ENCODE measurements at regions not wholly inside any gene's neighbourhood (a gene's known extent, or its start where the extent isn't known, plus 50 kb on each side); places are given as distances from the start of the nearest gene placed in this dataset.

GRCh38 chr6:134600671-134601070, 282.8 kb upstream of the SGK1 start:
- intact Hi-C loops (cut with micrococcal nuclease) = no loop called here
- no peaks in the 10 kb centered on the region for H3K36me3 ChIP-seq (ENCODE audit: control insufficient read depth in 2 of 2, extremely low read depth in 1 of 2, insufficient read depth in 2 of 2, low read length in 2 of 2)
- H3K27ac ChIP-seq (ENCODE audit: insufficient read depth, low read depth, low read length) = no peak overlapping the region
- H4K20me1 ChIP-seq (replicated peaks; ENCODE audit: control insufficient read depth, extremely low read depth, insufficient read depth, low read length) = no peaks in the 10 kb centered on the region
- no peak overlapping the region for H3K4me3 ChIP-seq (replicated peaks in 1 of 3; ENCODE audit: insufficient read depth in 1 of 3, low read depth in 1 of 3, low read length in 3 of 3)
- H3K27me3 ChIP-seq (ENCODE audit: control insufficient read depth in 2 of 2, insufficient read depth in 2 of 2, low read length in 2 of 2) = no peaks in the 10 kb centered on the region
- H3K4me1 ChIP-seq (ENCODE audit: control insufficient read depth, extremely low read depth, insufficient read depth, low read length) = no peaks in the 10 kb centered on the region
- dilution Hi-C loops (cut with MboI; ENCODE audit: extremely low pct_ligation_motif_present, low sequenced_read_pairs) = no loop called here
- FAIRE-seq = no peak
- no peak overlapping the region for H3K4me2 ChIP-seq (ENCODE audit: insufficient read depth, low read length)
- POLR2A ChIA-PET = no interaction called here
- H3K79me2 ChIP-seq (ENCODE audit: control insufficient read depth, insufficient read depth, low read length) = no peaks in the 10 kb centered on the region
- CTCF ChIA-PET = interaction anchor here (1.2 kb wide), 1 partner anchor 10 kb away, joined by 3 read pairs; no protein-coding TSS in a partner anchor
- H3K9me3 ChIP-seq (replicated peaks; ENCODE audit: control insufficient read depth, insufficient read depth, low read length) = no peaks in the 10 kb centered on the region
- no TSS peak for BruUV-seq (replicated peaks)
- H3K9ac ChIP-seq (replicated peaks; ENCODE audit: extremely low read depth, insufficient read depth, low read length) = no peak overlapping the region
- H2AFZ ChIP-seq (ENCODE audit: low read depth, low read length) = no peak overlapping the region
- H3K9me1 ChIP-seq (replicated peaks; ENCODE audit: control insufficient read depth, extremely low read depth, insufficient read depth, low read length) = no peaks in the 10 kb centered on the region
- TF ChIP-seq POLR2AphosphoS5 (IDR thresholded peaks at IDR 0.05; ENCODE audit: insufficient read depth, low read depth, low read length) (no peak), EZH2 (IDR thresholded peaks at IDR 0.05; ENCODE audit: borderline replicate concordance, low read depth, low read length, severe bottlenecking) (no peak), GATA2 (IDR thresholded peaks at IDR 0.05; ENCODE audit: insufficient read depth, insufficient read length, low read depth, low read length) (no peak), MYC (IDR thresholded peaks at IDR 0.05; ENCODE audit: low read depth, low read length) (no peak), MAX (IDR thresholded peaks at IDR 0.05; ENCODE audit: insufficient read depth, insufficient read length) (no peak), POLR2A (IDR thresholded peaks at IDR 0.05; ENCODE audit: low read depth, low read length) (no peak), FOS (IDR thresholded peaks at IDR 0.05; ENCODE audit: borderline replicate concordance, insufficient read depth, low read length) (no peak), JUN (IDR thresholded peaks at IDR 0.05; ENCODE audit: borderline replicate concordance, insufficient read depth, insufficient read length, low read depth) (no peak)
- TF ChIP-seq, protein P1, sequence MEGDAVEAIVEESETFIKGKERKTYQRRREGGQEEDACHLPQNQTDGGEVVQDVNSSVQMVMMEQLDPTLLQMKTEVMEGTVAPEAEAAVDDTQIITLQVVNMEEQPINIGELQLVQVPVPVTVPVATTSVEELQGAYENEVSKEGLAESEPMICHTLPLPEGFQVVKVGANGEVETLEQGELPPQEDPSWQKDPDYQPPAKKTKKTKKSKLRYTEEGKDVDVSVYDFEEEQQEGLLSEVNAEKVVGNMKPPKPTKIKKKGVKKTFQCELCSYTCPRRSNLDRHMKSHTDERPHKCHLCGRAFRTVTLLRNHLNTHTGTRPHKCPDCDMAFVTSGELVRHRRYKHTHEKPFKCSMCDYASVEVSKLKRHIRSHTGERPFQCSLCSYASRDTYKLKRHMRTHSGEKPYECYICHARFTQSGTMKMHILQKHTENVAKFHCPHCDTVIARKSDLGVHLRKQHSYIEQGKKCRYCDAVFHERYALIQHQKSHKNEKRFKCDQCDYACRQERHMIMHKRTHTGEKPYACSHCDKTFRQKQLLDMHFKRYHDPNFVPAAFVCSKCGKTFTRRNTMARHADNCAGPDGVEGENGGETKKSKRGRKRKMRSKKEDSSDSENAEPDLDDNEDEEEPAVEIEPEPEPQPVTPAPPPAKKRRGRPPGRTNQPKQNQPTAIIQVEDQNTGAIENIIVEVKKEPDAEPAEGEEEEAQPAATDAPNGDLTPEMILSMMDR (IDR thresholded peaks at IDR 0.05; ENCODE audit: extremely low read depth in 1 of 2, insufficient read depth in 1 of 2, low read depth in 1 of 2, low read length in 2 of 2) = no peak
- DNase-seq (ENCODE audit: low read depth, low spot score) = no peak

Data from endothelial cell of umbilical vein (primary cell).